HG02588 (cell line): ENCODE measurements at regions not wholly inside any gene's neighbourhood (a gene's known extent, or its start where the extent isn't known, plus 50 kb on each side); places are given as distances from the start of the nearest gene placed in this dataset.

Experiments used
- ATAC-seq: cut with Tn5 transposase; IDR thresholded peaks from one replicate; pipeline ENCODE4 v1.9.1; 2021; ENCODE audit warnings: mild to moderate bottlenecking, moderate library complexity; ENCODE audit not compliant: unreplicated experiment

DNA sequence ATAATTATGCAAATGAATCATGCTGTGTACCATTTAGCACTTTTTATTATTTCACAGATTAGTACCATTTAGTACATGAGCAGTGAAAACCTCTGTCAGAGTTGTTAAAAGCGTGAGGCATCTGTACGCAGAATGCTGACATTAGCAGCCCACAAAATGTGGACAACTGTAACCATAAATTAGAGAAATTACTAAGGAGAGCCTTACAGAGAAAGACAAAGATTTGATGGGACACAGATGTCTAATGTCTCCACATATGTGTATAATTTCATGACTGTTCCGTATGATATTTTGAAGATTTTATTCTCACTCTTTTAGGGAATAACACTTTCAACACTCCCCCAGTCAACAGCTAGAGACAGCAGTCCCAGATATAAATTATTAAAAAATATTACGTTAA is 414.0 kb upstream of the ANKRD30A start:
- ATAC-seq = no peak

DNA sequence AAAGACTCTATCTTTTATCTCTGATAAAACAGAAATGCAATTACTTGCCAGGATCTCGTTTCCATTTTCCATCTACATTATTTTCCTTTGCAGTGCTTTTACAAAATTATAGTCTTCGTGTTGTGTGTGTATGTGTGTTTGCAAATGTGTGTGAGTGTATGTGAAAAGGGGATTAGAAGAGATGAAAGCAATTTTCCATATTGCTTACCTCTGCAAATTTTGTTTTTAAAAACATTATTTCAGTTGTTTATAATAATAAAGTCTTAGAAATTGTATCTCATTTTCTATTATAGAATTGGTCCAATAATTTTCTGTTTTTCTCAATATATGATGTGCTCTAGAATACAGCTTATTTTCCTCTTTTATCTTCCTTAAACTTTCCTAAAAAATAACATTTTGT is 421.3 kb upstream of the ANKRD30A start:
- ATAC-seq = no peak

- ATAC-seq = no peak
These were observed 422.2 kb upstream of the ANKRD30A start for GRCh38 chr10:36703179-36703578.

DNA sequence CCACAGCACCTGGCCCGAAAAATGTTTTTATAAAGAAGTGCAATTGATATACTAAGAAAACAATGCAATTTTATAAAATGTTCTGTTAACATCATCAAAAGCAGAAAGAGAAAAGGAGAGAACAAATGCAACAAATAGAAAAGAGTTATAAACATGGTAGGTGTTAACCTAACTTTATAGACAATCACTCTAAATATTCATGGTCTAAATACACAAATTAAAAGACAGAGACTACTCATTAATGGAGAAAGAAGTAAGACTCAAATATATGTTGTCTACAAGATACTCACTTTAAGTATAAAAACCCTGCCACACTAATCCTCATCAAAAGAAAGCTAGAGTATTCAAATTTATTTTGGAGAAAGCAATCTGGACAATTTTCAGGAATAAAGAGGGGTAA is 425.3 kb upstream of the ANKRD30A start:
- no peak for ATAC-seq

DNA sequence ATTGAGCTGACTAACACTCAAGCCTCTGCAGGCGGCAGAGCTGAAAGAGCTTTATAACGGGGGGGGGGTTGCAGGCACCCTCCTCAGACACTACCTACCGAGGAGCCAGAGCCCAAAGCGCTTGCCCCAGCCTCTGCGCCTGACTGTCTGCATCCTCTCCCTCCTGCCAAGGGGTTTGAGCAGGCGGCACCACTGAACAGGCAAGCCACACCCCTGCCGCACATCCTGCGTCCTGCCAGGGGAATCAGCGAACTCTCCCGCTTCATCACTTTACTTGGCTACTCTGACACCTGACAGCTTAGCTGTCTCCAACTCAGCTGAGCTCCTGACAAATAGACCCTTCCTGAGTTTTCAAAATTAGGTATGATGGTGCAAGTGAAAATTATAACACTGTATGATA is 432.6 kb upstream of the ANKRD30A start:
- ATAC-seq = no peak

GRCh38 chr10:36688717-36689116 is 436.7 kb upstream of the ANKRD30A start:
- ATAC-seq = no peak

- ATAC-seq = no peak
These were observed 442.0 kb upstream of the ANKRD30A start for GRCh38 chr10:36683421-36683820.

GRCh38 chr10:36681751-36682632 is 443.4 kb upstream of the ANKRD30A start:
- ATAC-seq = no peak

DNA sequence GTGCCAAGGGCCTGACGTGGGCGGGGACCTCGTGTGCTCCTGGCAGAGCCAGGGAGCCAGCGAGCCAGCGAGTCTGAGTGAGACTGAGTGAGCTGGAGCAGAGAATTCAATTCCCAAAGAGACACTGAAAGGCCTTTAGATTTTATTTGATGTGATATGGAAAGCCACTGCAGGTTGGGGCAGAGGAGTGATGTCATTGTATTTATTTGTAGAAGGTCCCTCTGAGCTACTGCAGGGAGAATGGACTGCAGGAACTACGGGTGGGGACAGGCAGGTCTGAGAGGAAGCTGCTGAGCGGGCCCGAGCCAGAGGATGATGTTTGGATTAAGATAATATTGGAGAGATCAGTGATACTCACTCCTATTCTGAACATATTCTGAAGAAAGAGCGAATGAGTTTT is 445.8 kb upstream of the ANKRD30A start:
- ATAC-seq = no peak

GRCh38 chr10:36677431-36677768 is 448.0 kb upstream of the ANKRD30A start:
- ATAC-seq = no peak

DNA sequence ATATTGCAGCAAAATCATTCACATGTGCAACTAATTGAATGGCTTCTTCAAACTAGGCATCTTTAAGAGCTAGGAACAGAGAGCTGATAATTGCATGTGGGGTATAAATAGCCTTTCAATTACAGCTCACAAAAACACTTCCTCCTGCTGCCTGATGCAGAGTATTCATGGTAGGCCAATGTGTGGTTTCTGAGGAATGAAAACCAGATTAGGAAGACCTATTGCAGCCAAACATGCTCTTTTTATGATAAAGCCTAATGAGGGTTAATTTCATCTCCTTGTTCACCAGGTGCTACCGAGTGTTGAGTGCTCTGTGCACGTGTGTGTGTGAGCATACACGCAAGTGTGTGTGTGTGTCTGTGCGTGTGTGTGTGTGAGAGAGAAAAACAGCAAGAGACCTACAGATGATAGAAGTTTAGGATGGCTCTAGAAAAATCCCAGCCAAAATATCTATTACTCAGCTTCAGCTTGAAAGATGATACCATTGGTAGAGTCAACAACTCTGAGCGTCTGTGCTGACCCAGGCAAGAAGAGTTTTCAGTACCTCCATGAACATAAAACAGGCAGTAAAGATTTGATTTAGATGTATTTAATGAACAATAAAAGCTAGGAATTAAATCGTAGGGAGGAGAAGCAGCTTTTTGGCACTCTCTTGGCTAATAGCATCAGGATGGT is 448.5 kb upstream of the ANKRD30A start:
- ATAC-seq = no peak

DNA sequence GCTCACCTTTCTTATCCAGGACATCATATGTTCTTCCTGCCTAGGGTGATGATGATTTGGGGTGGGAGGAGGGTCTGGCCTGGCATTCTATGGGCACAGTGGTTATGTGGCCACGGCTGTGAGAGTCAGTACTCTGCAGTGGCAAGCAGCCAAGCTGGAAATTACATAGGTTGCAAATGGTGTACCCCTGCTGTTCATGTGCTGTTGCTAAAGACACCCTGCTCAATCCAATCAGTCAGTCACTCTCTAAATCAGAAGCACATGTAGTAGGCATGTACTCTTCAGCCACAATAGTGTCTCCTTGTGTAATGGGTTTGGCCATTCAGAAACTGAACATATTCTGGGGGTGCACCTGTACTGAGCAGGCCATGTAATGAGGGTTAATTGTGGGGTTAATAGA is 449.1 kb upstream of the ANKRD30A start:
- no peak for ATAC-seq

- ATAC-seq = no peak
These were observed 449.9 kb upstream of the ANKRD30A start for GRCh38 chr10:36675458-36675880.

DNA sequence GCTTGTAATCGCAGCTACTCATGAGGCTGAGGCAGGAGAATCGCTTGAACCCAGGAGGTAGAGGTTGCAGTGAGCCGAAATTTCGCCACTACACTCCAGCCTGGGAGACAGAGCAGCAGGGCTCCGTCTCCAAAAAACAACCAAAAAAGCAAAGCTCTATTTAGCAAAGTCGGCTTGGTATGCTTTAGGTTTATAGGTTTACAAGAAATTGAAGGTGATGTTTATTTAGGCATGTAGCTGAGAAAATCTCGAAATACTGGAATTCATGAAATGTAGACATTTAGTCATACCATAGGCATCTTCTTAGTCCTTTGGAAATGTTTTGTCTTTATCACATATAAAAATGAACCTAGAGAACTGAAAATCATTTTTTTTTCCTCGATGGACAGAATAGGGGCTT is 453.8 kb upstream of the ANKRD30A start:
- no peak for ATAC-seq

DNA sequence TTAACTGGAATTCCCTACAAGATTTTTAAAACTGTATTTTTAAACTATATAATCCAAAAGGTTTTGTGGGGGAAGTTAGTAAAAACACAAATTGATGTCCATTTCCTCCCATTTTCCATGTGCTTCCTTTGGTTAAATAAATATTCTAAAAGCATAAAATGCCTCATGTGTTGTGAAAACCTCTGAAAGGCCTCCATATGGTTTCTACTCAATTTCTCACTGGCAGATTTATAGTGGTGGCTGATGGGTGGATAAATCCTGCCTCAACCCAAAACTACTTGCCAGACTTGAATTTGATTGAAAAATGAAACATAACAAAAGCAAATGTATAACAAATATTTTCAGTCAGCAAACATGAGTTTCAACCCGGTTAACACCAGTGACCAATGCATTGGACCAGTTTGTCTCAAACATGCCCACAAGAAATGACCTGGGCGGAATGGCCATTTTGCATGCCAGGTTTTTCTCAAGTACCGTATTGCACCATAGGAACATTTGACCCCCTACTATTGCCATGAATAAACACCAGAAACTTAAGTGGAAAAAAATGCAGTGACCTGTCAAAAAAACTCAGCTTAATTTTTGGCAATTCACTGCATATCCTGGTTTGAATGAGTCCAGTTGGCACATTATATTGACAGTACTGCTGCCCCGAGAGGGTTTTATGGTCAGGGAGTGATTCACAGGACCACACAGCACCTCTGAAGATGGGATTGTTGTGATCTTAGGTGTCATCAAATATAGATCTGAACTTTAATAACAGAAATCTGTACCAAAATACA is 454.6 kb upstream of the ANKRD30A start:
- no peak for ATAC-seq

DNA sequence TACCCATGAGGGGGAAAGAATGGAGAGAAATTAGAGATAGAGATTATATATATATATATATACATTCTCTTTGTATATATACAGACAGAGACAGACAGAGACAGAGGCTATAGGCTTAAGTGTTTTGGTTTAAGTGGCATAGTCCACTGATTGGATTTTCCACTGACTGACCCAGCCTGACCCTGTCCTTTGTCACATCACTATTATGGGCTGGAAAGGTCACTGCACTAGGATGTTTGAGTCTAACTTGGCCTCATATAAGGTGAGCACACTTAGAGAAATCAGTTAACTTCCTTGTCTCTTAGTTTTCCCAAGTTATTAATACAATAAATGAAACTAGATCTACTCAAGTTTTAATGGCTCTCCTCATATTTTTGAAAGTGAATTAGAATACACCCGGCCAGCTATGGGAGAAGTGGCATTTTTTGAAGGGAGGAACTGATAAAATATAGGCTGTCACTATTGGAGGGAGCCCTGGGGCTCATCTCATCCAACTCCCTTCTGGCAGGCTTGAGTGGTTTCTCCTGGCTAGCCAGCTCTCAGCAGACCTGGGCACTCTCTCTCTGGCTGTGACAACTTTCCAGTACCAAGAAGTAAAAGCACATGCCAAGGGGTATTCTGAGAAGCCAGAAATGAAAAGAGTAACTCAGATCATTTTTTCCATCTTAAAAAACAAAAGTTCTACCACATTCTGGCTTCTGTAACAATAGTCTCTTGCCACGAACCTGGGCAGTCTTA is 455.6 kb upstream of the ANKRD30A start:
- ATAC-seq = no peak

- no peak for ATAC-seq
These were observed 458.9 kb upstream of the ANKRD30A start for GRCh38 chr10:36666451-36666850.

- ATAC-seq = no peak
These were observed 462.8 kb upstream of the ANKRD30A start for GRCh38 chr10:36662571-36662970.

GRCh38 chr10:36650274-36650673 is 475.1 kb upstream of the ANKRD30A start:
- no peak for ATAC-seq

DNA sequence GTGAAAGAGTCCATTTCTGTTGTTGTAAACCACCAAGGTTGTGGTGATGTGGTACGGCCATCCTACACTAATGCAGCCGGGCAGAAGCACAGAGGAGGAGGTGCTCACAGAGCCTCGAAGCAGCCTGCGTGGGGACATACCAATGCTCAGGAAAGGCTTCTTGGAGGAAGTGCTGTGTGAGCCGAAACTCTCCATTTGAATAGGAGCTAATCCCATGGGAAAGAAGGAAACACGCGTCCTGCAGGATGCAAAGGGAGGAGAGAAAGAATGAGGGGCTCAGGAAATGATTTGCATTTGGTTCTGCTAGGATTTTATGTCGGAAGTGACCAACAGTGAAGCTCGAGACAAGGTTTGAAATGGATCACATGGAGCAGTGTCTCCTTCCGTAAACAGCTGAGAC is 477.9 kb upstream of the ANKRD30A start:
- no peak for ATAC-seq

GRCh38 chr10:36640626-36641025 is 484.8 kb upstream of the ANKRD30A start:
- no peak for ATAC-seq
